ENCODE measurements at regions not wholly inside any gene's neighbourhood (a gene's known extent, or its start where the extent isn't known, plus 50 kb on each side); places are given as distances from the start of the nearest gene placed in this dataset.

GRCh38 chr10:43978936-43979335, 330.3 kb upstream of the ZNF32 start:
- Histone ChIP-seq H3K4me3 (ENCODE audit: low read length) (no peak overlapping the region), H3K9ac (ENCODE audit: low read length) (no peak overlapping the region), H3K36me3 (ENCODE audit: control insufficient read depth, insufficient read depth, low read length) (no peaks in the 10 kb centered on the region), H3K4me1 (ENCODE audit: control insufficient read depth, insufficient read depth, low read length) (no peaks in the 10 kb centered on the region), H3K9me3 (ENCODE audit: control insufficient read depth, low read length) (no peaks in the 10 kb centered on the region), H3K27me3 (ENCODE audit: control insufficient read depth, insufficient read depth, low read length) (no peaks in the 10 kb centered on the region)

- Histone ChIP-seq H3K4me3 (ENCODE audit: low read length) (no peak overlapping the region), H3K9me3 (ENCODE audit: control insufficient read depth, low read length) (no peaks in the 10 kb centered on the region), H3K4me1 (ENCODE audit: control insufficient read depth, insufficient read depth, low read length) (no peaks in the 10 kb centered on the region)
These were observed 329.4 kb upstream of the ZNF32 start for GRCh38 chr10:43978091-43978490.

GRCh38 chr10:43976292-43976691, 327.6 kb upstream of the ZNF32 start:
- no peak overlapping the region for H3K9ac ChIP-seq (ENCODE audit: low read length)
- H3K27me3 ChIP-seq (ENCODE audit: control insufficient read depth, insufficient read depth, low read length) = no peaks in the 10 kb centered on the region
- no peaks in the 10 kb centered on the region for H3K36me3 ChIP-seq (ENCODE audit: control insufficient read depth, insufficient read depth, low read length)
- no peaks in the 10 kb centered on the region for H3K4me1 ChIP-seq (ENCODE audit: control insufficient read depth, insufficient read depth, low read length)
- no peaks in the 10 kb centered on the region for H3K9me3 ChIP-seq (ENCODE audit: control insufficient read depth, low read length)
- H3K4me3 ChIP-seq (ENCODE audit: low read length) = no peak overlapping the region

More at GRCh38 chr10:43978091-43978490, 329.4 kb upstream of the ZNF32 start:
- Histone ChIP-seq H3K9ac (ENCODE audit: low read length) (no peak overlapping the region), H3K36me3 (ENCODE audit: control insufficient read depth, insufficient read depth, low read length) (no peaks in the 10 kb centered on the region), H3K27me3 (ENCODE audit: control insufficient read depth, insufficient read depth, low read length) (no peaks in the 10 kb centered on the region)

- H3K9me3 ChIP-seq (ENCODE audit: control insufficient read depth, low read length) = no peaks in the 10 kb centered on the region
- no peak overlapping the region for H3K4me3 ChIP-seq (ENCODE audit: low read length)
- no peak overlapping the region for H3K9ac ChIP-seq (ENCODE audit: low read length)
- no peaks in the 10 kb centered on the region for H3K36me3 ChIP-seq (ENCODE audit: control insufficient read depth, insufficient read depth, low read length)
- no peaks in the 10 kb centered on the region for H3K27me3 ChIP-seq (ENCODE audit: control insufficient read depth, insufficient read depth, low read length)
- no peaks in the 10 kb centered on the region for H3K4me1 ChIP-seq (ENCODE audit: control insufficient read depth, insufficient read depth, low read length)
These were observed 325.1 kb upstream of the ZNF32 start for GRCh38 chr10:43973801-43974200.

- Histone ChIP-seq H3K36me3 (ENCODE audit: control insufficient read depth, insufficient read depth, low read length) (no peaks in the 10 kb centered on the region), H3K4me1 (ENCODE audit: control insufficient read depth, insufficient read depth, low read length) (no peaks in the 10 kb centered on the region), H3K9me3 (ENCODE audit: control insufficient read depth, low read length) (no peaks in the 10 kb centered on the region), H3K9ac (ENCODE audit: low read length) (no peak overlapping the region), H3K27me3 (ENCODE audit: control insufficient read depth, insufficient read depth, low read length) (no peaks in the 10 kb centered on the region), H3K4me3 (ENCODE audit: low read length) (no peak overlapping the region)
These were observed 324.4 kb upstream of the ZNF32 start for GRCh38 chr10:43972976-43973647.

- Histone ChIP-seq H3K36me3 (ENCODE audit: control insufficient read depth, insufficient read depth, low read length) (no peaks in the 10 kb centered on the region), H3K4me3 (ENCODE audit: low read length) (no peak overlapping the region)
These were observed 323.3 kb upstream of the ZNF32 start for GRCh38 chr10:43971981-43972380.

GRCh38 chr10:43971306-43971705, 322.6 kb upstream of the ZNF32 start:
- H3K36me3 ChIP-seq (ENCODE audit: control insufficient read depth, insufficient read depth, low read length) = no peaks in the 10 kb centered on the region
- H3K4me3 ChIP-seq (ENCODE audit: low read length) = no peak overlapping the region
- H3K27me3 ChIP-seq (ENCODE audit: control insufficient read depth, insufficient read depth, low read length) = no peaks in the 10 kb centered on the region

More at GRCh38 chr10:43971981-43972380, 323.3 kb upstream of the ZNF32 start:
- no peak overlapping the region for H3K9ac ChIP-seq (ENCODE audit: low read length)
- no peaks in the 10 kb centered on the region for H3K27me3 ChIP-seq (ENCODE audit: control insufficient read depth, insufficient read depth, low read length)
- no peaks in the 10 kb centered on the region for H3K4me1 ChIP-seq (ENCODE audit: control insufficient read depth, insufficient read depth, low read length)
- no peaks in the 10 kb centered on the region for H3K9me3 ChIP-seq (ENCODE audit: control insufficient read depth, low read length)

GRCh38 chr10:43970717-43971116, 322.0 kb upstream of the ZNF32 start:
- Histone ChIP-seq H3K9me3 (ENCODE audit: control insufficient read depth, low read length) (no peaks in the 10 kb centered on the region), H3K4me1 (ENCODE audit: control insufficient read depth, insufficient read depth, low read length) (no peaks in the 10 kb centered on the region), H3K27me3 (ENCODE audit: control insufficient read depth, insufficient read depth, low read length) (no peaks in the 10 kb centered on the region), H3K36me3 (ENCODE audit: control insufficient read depth, insufficient read depth, low read length) (no peaks in the 10 kb centered on the region), H3K4me3 (ENCODE audit: low read length) (no peak overlapping the region), H3K9ac (ENCODE audit: low read length) (no peak overlapping the region)

More at GRCh38 chr10:43971306-43971705, 322.6 kb upstream of the ZNF32 start:
- H3K9me3 ChIP-seq (ENCODE audit: control insufficient read depth, low read length) = no peaks in the 10 kb centered on the region
- no peak overlapping the region for H3K9ac ChIP-seq (ENCODE audit: low read length)
- H3K4me1 ChIP-seq (ENCODE audit: control insufficient read depth, insufficient read depth, low read length) = no peaks in the 10 kb centered on the region

- Histone ChIP-seq H3K4me3 (ENCODE audit: low read length) (no peak overlapping the region), H3K4me1 (ENCODE audit: control insufficient read depth, insufficient read depth, low read length) (no peaks in the 10 kb centered on the region), H3K9me3 (ENCODE audit: control insufficient read depth, low read length) (no peaks in the 10 kb centered on the region), H3K9ac (ENCODE audit: low read length) (no peak overlapping the region), H3K27me3 (ENCODE audit: control insufficient read depth, insufficient read depth, low read length) (no peaks in the 10 kb centered on the region), H3K36me3 (ENCODE audit: control insufficient read depth, insufficient read depth, low read length) (no peaks in the 10 kb centered on the region)
These were observed 321.5 kb upstream of the ZNF32 start for GRCh38 chr10:43970018-43970698.

GRCh38 chr10:43969506-43969905, 320.8 kb upstream of the ZNF32 start:
- H3K4me1 ChIP-seq (ENCODE audit: control insufficient read depth, insufficient read depth, low read length) = no peaks in the 10 kb centered on the region
- H3K4me3 ChIP-seq (ENCODE audit: low read length) = no peak overlapping the region
- H3K9ac ChIP-seq (ENCODE audit: low read length) = no peak overlapping the region
- H3K36me3 ChIP-seq (ENCODE audit: control insufficient read depth, insufficient read depth, low read length) = no peaks in the 10 kb centered on the region
- H3K27me3 ChIP-seq (ENCODE audit: control insufficient read depth, insufficient read depth, low read length) = no peaks in the 10 kb centered on the region
- no peaks in the 10 kb centered on the region for H3K9me3 ChIP-seq (ENCODE audit: control insufficient read depth, low read length)

GRCh38 chr10:43968961-43969360, 320.3 kb upstream of the ZNF32 start:
- H3K4me1 ChIP-seq (ENCODE audit: control insufficient read depth, insufficient read depth, low read length) = no peaks in the 10 kb centered on the region
- H3K9ac ChIP-seq (ENCODE audit: low read length) = no peak overlapping the region
- H3K9me3 ChIP-seq (ENCODE audit: control insufficient read depth, low read length) = no peaks in the 10 kb centered on the region
- no peaks in the 10 kb centered on the region for H3K27me3 ChIP-seq (ENCODE audit: control insufficient read depth, insufficient read depth, low read length)
- H3K4me3 ChIP-seq (ENCODE audit: low read length) = no peak overlapping the region
- no peaks in the 10 kb centered on the region for H3K36me3 ChIP-seq (ENCODE audit: control insufficient read depth, insufficient read depth, low read length)

- no peaks in the 10 kb centered on the region for H3K9me3 ChIP-seq (ENCODE audit: control insufficient read depth, low read length)
- no peaks in the 10 kb centered on the region for H3K4me1 ChIP-seq (ENCODE audit: control insufficient read depth, insufficient read depth, low read length)
- H3K36me3 ChIP-seq (ENCODE audit: control insufficient read depth, insufficient read depth, low read length) = no peaks in the 10 kb centered on the region
- no peak overlapping the region for H3K9ac ChIP-seq (ENCODE audit: low read length)
- H3K4me3 ChIP-seq (ENCODE audit: low read length) = no peak overlapping the region
- no peaks in the 10 kb centered on the region for H3K27me3 ChIP-seq (ENCODE audit: control insufficient read depth, insufficient read depth, low read length)
These were observed 319.4 kb upstream of the ZNF32 start for GRCh38 chr10:43968076-43968475.

All from mucosa of stomach (tissue), 1 donor.